ENCODE measurements at regions not wholly inside any gene's neighbourhood (a gene's known extent, or its start where the extent isn't known, plus 50 kb on each side); places are given as distances from the start of the nearest gene placed in this dataset.
A peak's percentile ranks its signal among the peaks of the same experiment; 100 is the strongest.
"Not testable (repeated sequence)": the region's sequence is repeated elsewhere in the genome, so short reads cannot be mapped to it uniquely, and the experiment has no call there.

- ATAC-seq; DNase-seq (ENCODE audit: missing footprints); intact Hi-C loops (cut with DNase I): not testable (repeated sequence)
These were observed 3051.6 kb downstream of the RPIA start for GRCh38 chr2:91742973-91743490.

GRCh38 chr2:91743910-91744309 is 3052.4 kb downstream of the RPIA start:
- DNase-seq (ENCODE audit: missing footprints); intact Hi-C loops (cut with DNase I); ATAC-seq: not testable (repeated sequence)

- DNase-seq (ENCODE audit: missing footprints); intact Hi-C loops (cut with DNase I); ATAC-seq: not testable (repeated sequence)
These were observed 3053.2 kb downstream of the RPIA start for GRCh38 chr2:91744700-91745141.

GRCh38 chr2:91748902-91749301 is 3057.4 kb downstream of the RPIA start:
- intact Hi-C loops (cut with DNase I): no loop called here
- ATAC-seq (no peak), DNase-seq (ENCODE audit: missing footprints) (no peak)

- intact Hi-C loops (cut with DNase I); ATAC-seq; DNase-seq (ENCODE audit: missing footprints): not testable (repeated sequence)
These were observed 3058.2 kb downstream of the RPIA start for GRCh38 chr2:91749665-91750064.

GRCh38 chr2:91759361-91759941 is 3068.0 kb downstream of the RPIA start:
- DNase-seq (ENCODE audit: missing footprints); intact Hi-C loops (cut with DNase I); ATAC-seq: not testable (repeated sequence)

- intact Hi-C loops (cut with DNase I); DNase-seq (ENCODE audit: missing footprints); ATAC-seq: not testable (repeated sequence)
These were observed 3069.2 kb downstream of the RPIA start for GRCh38 chr2:91760672-91761071.

GRCh38 chr2:91762312-91762711 is 3070.8 kb downstream of the RPIA start:
- DNase-seq (ENCODE audit: missing footprints); intact Hi-C loops (cut with DNase I): not testable (repeated sequence)
- peak; percentile 51 for ATAC-seq

GRCh38 chr2:91763710-91764109 is 3072.2 kb downstream of the RPIA start:
- ATAC-seq; DNase-seq (ENCODE audit: missing footprints); intact Hi-C loops (cut with DNase I): not testable (repeated sequence)

- ATAC-seq; intact Hi-C loops (cut with DNase I); DNase-seq (ENCODE audit: missing footprints): not testable (repeated sequence)
These were observed 3073.1 kb downstream of the RPIA start for GRCh38 chr2:91764581-91765002.

GRCh38 chr2:91765018-91765754 is 3073.7 kb downstream of the RPIA start:
- not testable (repeated sequence) for DNase-seq (ENCODE audit: missing footprints)

GRCh38 chr2:91766349-91767048 is 3075.0 kb downstream of the RPIA start:
- DNase-seq (ENCODE audit: missing footprints); intact Hi-C loops (cut with DNase I): not testable (repeated sequence)
- peak; percentile 32 for ATAC-seq

More at GRCh38 chr2:91765018-91765754, 3073.7 kb downstream of the RPIA start:
- ATAC-seq; intact Hi-C loops (cut with DNase I): not testable (repeated sequence)

GRCh38 chr2:91768301-91768700 is 3076.8 kb downstream of the RPIA start:
- DNase-seq (ENCODE audit: missing footprints); ATAC-seq; intact Hi-C loops (cut with DNase I): not testable (repeated sequence)

- ATAC-seq; intact Hi-C loops (cut with DNase I); DNase-seq (ENCODE audit: missing footprints): not testable (repeated sequence)
These were observed 3077.5 kb downstream of the RPIA start for GRCh38 chr2:91768997-91769396.

- intact Hi-C loops (cut with DNase I); ATAC-seq; DNase-seq (ENCODE audit: missing footprints): not testable (repeated sequence)
These were observed 3078.6 kb downstream of the RPIA start for GRCh38 chr2:91770046-91770575.

GRCh38 chr2:91771604-91772003 is 3080.1 kb downstream of the RPIA start:
- DNase-seq (ENCODE audit: missing footprints); ATAC-seq; intact Hi-C loops (cut with DNase I): not testable (repeated sequence)

GRCh38 chr2:91772240-91772937 is 3080.9 kb downstream of the RPIA start:
- intact Hi-C loops (cut with DNase I); DNase-seq (ENCODE audit: missing footprints); ATAC-seq: not testable (repeated sequence)

GRCh38 chr2:91773810-91774209 is 3082.3 kb downstream of the RPIA start:
- DNase-seq (ENCODE audit: missing footprints); ATAC-seq; intact Hi-C loops (cut with DNase I): not testable (repeated sequence)
